ENCODE measurements at regions not wholly inside any gene's neighbourhood (a gene's known extent, or its start where the extent isn't known, plus 50 kb on each side); places are given as distances from the start of the nearest gene placed in this dataset.
"Not testable (repeated sequence)": the region's sequence is repeated elsewhere in the genome, so short reads cannot be mapped to it uniquely, and the experiment has no call there.

DNA sequence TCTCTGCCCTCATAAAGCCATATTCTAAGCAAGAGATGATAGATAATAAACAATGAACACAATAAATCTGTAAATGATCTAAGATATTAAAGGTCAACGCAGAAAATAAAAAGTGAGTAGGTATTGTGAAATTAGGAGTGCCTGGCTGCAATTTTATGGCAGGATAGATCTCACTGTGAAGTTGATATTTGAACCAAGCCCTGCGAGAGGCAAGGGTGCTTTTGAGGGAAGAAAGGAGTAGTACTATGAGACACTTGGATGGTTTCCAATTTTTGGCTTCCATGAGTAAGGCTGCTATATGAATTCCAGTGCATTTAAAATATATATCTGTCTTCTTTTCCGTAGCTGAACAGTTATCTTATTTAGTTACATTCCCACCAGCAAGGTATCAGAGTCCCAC is 720.0 kb upstream of the CNTN5 start:
- no peak for DNase-seq (ENCODE audit: low read depth)

- no peak for DNase-seq (ENCODE audit: low read depth)
Observed at GRCh38 chr11:98307827-98308491, 712.8 kb upstream of the CNTN5 start.

- DNase-seq (ENCODE audit: low read depth): not testable (repeated sequence)
Observed at GRCh38 chr11:98330306-98330705, 690.4 kb upstream of the CNTN5 start.

DNA sequence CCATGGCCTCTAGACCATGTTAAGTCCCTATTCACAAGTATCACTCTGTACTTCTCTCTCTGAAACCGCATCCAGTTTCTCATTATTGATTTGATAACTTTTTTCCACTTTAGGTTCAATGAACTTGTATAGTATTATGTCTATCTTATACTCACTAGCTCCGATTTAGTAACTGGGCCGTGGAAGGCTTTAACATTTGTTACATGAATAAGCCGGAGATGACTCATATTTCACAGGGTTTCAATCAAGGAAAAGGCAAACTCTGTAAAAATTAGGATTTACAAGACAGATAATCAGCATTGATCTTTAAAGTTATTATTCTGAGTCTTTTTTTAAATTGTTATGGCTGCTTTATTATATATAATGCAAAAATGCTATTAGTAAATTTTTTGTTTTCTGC is 662.2 kb upstream of the CNTN5 start:
- no peak for DNase-seq (ENCODE audit: low read depth)

- no peak for DNase-seq (ENCODE audit: low read depth)
Observed at GRCh38 chr11:98365190-98365589, 655.6 kb upstream of the CNTN5 start.

DNA sequence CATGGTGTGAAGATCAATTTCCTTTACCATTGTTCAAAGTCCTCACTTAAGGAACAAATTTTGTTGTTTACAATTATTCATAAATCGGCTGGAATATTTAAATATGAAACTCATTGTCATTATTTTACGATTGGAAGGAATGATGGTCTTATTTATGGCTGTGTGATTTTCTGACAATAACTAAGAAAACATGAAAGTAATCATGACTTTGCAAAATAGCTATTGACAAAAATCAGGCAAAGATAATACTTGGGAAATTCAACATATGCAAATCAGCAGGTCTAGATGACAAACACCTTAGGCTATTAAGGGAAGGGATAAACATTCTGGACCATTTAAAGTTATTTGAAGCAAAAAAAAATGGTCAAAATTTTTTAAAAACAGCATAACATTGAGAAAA is 654.8 kb upstream of the CNTN5 start:
- no peak for DNase-seq (ENCODE audit: low read depth)

DNA sequence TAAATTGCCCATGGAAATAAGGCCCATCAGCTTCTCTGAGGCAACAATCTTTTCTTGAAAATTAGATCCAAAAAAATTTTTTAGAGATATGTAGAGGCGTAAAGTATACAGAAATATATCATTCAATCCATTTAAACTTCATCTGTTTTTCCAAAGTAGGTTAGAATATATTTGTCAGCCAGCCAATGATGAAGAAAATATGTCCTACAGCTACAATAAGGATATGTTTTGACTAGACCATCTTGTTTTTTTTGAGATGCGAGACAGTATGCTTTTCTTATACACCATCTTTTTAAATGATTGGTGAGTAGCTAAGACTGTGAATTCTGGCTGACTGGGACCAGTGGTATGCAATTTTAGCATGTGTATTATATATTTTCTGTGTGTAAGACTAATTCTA is 630.4 kb upstream of the CNTN5 start:
- no peak for DNase-seq (ENCODE audit: low read depth)

- DNase-seq (ENCODE audit: low read depth): not testable (repeated sequence)
Observed at GRCh38 chr11:98394500-98394899, 626.2 kb upstream of the CNTN5 start.

- DNase-seq (ENCODE audit: low read depth): no peak
Observed at GRCh38 chr11:98398508-98398907, 622.2 kb upstream of the CNTN5 start.

DNA sequence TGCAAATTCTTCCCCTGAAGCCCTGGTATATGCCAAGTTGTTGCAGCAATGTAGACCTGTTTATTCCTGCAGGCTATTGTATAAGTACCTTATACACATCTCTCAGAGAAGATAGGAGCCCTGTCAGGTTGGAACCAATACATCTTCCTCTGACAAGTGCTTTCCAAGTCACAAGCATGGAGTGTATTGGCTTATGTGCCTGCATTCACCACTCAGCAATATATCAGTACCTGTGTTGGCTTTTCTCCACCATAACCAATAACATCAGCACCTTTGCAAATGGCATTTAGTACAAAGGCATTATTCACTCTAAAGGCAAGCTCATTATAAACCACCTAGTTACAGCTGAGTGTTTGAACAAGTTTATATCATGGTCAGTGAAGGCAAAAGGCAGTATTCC is 611.7 kb upstream of the CNTN5 start:
- no peak for DNase-seq (ENCODE audit: low read depth)

DNA sequence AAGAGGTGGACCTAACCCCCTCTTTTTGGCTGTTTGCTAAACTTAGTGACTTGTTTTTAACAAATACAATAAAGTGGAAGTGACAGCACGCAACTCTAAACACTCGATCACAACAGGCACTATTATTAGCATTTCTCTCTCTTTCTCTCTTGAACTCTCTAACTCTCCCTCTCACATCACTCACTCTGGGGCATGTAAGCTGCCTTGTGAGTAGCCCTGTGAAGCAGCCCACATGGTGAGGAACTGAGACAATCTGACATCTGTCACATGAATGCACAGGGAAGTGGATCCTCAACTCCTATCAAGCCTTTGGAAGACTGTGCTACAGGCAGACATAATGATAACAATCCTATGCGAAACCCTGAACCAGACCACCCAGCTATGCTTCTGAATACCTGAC is 609.0 kb upstream of the CNTN5 start:
- DNase-seq (ENCODE audit: low read depth): no peak

DNA sequence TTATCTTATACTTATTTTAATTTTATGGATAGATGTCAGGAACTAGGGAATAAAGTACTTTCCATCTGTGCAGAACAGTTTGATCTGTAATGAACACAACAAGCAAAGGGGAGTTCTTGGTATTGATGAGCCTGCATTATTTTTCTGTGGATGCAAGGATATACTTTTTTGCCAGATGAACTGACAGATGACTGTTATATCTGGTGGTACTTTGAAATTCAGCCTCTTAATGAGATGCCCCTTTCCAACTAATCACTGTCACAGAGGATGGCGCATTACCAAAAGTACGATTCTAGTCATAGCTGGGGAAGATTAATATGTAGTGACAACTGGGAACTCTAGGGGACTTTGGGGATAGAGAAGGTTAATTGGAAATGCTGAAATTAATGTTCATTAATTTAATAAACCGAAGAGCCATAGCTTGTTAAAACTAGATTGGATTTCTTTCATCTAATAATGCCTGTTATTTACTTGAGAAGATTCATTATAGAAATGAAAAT is 603.4 kb upstream of the CNTN5 start:
- no peak for DNase-seq (ENCODE audit: low read depth)

DNA sequence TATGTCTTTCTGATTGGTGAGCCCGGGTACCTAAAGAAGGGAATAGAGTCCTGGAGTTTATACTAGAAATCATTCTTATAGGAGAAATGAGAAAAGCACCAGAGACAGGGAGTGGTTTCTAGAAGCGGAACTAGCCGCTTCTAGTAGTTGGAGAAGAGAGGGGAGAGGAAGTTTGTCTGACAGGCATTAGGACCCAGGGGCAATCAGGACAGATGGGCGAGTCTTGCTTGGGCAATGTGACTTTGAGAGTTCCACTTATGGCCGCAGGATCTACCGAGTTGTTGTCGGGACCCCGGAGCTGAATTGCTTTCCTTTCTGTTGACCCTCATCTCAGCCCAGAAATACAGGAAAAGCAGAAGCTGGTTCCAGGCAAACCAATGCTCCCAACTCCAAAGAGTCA is 596.8 kb upstream of the CNTN5 start:
- DNase-seq (ENCODE audit: low read depth): no peak

DNA sequence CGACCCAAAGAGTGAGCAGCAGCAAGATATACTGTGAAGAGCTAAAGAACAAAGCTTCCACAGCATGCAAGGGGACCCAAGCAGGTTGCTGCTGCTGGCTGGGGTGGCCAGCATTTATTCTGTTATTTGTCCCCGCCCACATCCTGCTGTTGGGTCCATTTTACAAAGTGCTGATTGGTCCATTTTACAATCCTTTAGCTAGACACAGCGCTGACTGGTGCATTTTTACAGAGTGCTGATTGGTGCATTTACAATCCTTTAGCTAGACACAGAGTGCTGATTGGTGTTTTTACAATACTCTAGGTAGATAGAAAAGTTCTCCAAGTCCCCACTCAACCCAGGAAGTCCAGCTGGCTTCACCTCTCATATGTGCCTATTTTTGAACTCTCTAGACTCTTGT is 596.0 kb upstream of the CNTN5 start:
- not testable (repeated sequence) for DNase-seq (ENCODE audit: low read depth)

GRCh38 chr11:98431463-98432359 is 589.0 kb upstream of the CNTN5 start:
- no peak for DNase-seq (ENCODE audit: low read depth)

DNA sequence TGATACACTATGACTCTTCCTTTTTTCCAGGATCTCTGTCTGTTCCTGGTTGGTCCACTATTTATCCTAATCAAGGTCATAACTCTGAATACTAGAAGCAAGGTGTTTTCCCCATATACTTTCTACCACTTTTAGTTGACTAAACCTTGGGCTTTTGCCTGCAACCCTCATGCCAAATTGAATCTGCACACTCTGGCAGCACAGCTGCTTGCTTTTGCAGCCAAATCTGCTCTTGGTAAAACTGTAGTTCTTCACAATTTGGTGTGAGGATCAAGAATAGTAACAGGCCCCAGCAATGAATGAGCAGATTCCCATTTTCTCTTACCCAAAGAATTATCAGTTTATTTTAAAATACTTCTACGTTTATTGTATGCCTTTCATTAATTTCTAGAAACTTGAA is 586.5 kb upstream of the CNTN5 start:
- DNase-seq (ENCODE audit: low read depth): no peak

GRCh38 chr11:98453378-98453777 is 567.4 kb upstream of the CNTN5 start:
- DNase-seq (ENCODE audit: low read depth): no peak

GRCh38 chr11:98455500-98456307 is 565.0 kb upstream of the CNTN5 start:
- DNase-seq (ENCODE audit: low read depth): no peak

- DNase-seq (ENCODE audit: low read depth): no peak
Observed at GRCh38 chr11:98456308-98456680, 564.5 kb upstream of the CNTN5 start.

DNA sequence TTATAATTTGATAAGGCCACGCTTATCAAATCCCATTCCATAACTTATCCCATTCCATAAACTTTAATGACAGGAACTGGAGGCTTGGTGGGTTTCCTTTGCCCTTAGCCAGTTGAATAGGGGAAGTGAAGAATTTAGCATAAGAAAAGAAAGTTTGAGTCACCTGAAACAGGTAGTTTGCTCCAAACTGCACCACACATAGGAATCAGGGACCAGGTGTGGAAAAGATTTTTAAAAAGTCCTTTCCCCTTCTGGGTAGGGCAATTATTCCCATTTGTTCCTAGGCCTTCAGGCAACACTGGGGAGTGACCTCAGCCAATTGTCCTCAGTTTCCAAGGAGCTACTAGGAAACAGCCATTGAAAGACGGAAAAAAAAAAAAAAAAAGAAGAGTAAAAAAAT is 525.7 kb upstream of the CNTN5 start:
- DNase-seq (ENCODE audit: low read depth): no peak

DNA sequence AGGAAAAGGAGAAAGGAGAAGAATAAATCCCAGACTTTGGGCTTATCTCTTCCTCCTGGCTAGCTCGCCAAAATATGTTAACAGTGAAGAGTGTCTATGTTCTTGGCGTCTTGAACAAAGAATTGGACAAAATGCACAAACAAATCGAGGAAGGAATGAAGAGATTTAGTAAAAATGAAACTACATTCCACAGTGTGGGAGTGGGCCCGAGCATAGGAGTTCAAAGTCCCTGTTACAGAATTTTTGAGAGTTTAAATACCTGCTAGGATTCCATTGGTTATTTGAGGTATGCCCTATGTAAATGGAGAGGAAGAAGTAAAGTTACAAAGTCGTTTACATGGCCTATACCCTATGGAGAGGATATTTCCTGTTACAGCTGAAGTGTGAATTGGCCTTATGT is 525.1 kb upstream of the CNTN5 start:
- no peak for DNase-seq (ENCODE audit: low read depth)

GRCh38 chr11:98507208-98507607 is 513.5 kb upstream of the CNTN5 start:
- no peak for DNase-seq (ENCODE audit: low read depth)
